Tibial nerve (tissue), 4 donors: ENCODE measurements at regions not wholly inside any gene's neighbourhood (a gene's known extent, or its start where the extent isn't known, plus 50 kb on each side); places are given as distances from the start of the nearest gene placed in this dataset.

Experiments
- DNase-seq, 2 donors: peaks; one replicate each; pipeline ENCODE4 v3.0.0-alpha.2; 2019; ENCODE audit warnings: low spot score in 2 of 2
- H3K27ac ChIP-seq, 4 donors: fragments of 200-600 bp; sonication (generic) in 3 of 4; one replicate each; pipeline ENCODE4 v1.5.1; 2017 to 2019; ENCODE audit warnings: mild to moderate bottlenecking in 1 of 4
- H3K27me3 ChIP-seq, 2 donors: fragments of 200-600 bp; sonication (generic) in 1 of 2; one replicate each; pipeline versions ENCODE4 v1.5.1 to v1.6.0; 2017 to 2019
- H3K36me3 ChIP-seq, 3 donors: fragments of 200-600 bp; sonication (generic); one replicate each; pipeline ENCODE4 v1.5.1; 2018 to 2019
- H3K4me1 ChIP-seq, 4 donors: fragments of 200-600 bp; sonication (generic) in 3 of 4; one replicate each; pipeline ENCODE4 v1.5.1; 2017 to 2019
- H3K4me3 ChIP-seq, 4 donors: fragments of 200-600 bp; sonication (generic) in 3 of 4; one replicate each; pipeline ENCODE4 v1.5.1; 2017 to 2019; ENCODE audit warnings: mild to moderate bottlenecking in 1 of 4, moderate library complexity in 1 of 4
- H3K9me3 ChIP-seq, 4 donors: fragments of 200-600 bp; sonication (generic) in 3 of 4; one replicate each; pipeline ENCODE4 v1.5.1; 2017 to 2019
- EP300 ChIP-seq, 2 donors: sonication (generic); formaldehyde crosslinking; IDR thresholded peaks; one replicate each; pipeline ENCODE4 v1.6.1; 2017; ENCODE audit warnings: antibody characterized with exemption in 2 of 2, mild to moderate bottlenecking in 1 of 2
- POLR2A ChIP-seq, 2 donors: fragments of 450-650 bp; IDR thresholded peaks; one replicate each; pipeline ENCODE4 v1.6.1; 2017; ENCODE audit warnings: antibody characterized with exemption in 2 of 2, mild to moderate bottlenecking in 2 of 2, moderate library complexity in 2 of 2
- WGBS, 2 donors: methylation state at CpG; one replicate each; pipeline ENCODE4 v1.1.5; 2018; 5-methylcytosine and 5-hydroxymethylcytosine counted together
- TF ChIP-seq, protein P1 (sequence below), 5 experiments: fragments of 200-600 bp in 3 of 5; fragments of 450-650 bp in 2 of 5; sonication (generic) in 3 of 5; IDR thresholded peaks; one replicate each; pipeline ENCODE4 v1.5.1; 2016 to 2019; ENCODE audit warnings: antibody characterized with exemption in 5 of 5, mild to moderate bottlenecking in 3 of 5, moderate library complexity in 2 of 5

DNA sequence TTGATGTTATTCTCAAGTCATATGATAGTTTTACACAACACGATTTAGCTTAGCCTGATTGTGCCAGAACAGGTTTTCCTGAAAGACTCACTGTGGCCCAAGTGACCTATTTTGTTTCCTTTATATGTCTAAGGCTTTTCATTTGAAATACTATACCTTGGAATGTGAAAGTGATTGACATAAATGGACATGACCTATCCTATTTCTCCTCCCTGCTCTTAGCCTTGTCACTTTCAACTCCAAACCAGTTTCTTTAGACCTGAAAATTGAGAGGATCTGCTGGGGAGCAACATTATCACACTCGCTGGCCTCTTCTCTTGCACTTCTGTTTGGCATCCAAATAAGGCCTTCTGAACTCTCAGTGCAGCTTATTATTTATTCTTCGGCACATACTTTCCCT is 496.8 kb downstream of the MAT2B start:
- no peaks in the 10 kb centered on the region for H3K36me3 ChIP-seq
- H3K4me1 ChIP-seq: no peaks in the 10 kb centered on the region
- WGBS, 2 donors: 71 to 75% methylated on average over 3 of the region's 3 CpGs
- H3K4me3 ChIP-seq: no peak overlapping the region
- H3K27me3 ChIP-seq: no peaks in the 10 kb centered on the region
- H3K27ac ChIP-seq: no peak overlapping the region
- TF ChIP-seq, protein P1, sequence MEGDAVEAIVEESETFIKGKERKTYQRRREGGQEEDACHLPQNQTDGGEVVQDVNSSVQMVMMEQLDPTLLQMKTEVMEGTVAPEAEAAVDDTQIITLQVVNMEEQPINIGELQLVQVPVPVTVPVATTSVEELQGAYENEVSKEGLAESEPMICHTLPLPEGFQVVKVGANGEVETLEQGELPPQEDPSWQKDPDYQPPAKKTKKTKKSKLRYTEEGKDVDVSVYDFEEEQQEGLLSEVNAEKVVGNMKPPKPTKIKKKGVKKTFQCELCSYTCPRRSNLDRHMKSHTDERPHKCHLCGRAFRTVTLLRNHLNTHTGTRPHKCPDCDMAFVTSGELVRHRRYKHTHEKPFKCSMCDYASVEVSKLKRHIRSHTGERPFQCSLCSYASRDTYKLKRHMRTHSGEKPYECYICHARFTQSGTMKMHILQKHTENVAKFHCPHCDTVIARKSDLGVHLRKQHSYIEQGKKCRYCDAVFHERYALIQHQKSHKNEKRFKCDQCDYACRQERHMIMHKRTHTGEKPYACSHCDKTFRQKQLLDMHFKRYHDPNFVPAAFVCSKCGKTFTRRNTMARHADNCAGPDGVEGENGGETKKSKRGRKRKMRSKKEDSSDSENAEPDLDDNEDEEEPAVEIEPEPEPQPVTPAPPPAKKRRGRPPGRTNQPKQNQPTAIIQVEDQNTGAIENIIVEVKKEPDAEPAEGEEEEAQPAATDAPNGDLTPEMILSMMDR (IDR thresholded peaks at IDR 0.05): no peak
- TF ChIP-seq POLR2A (IDR thresholded peaks at IDR 0.05) (no peak), EP300 (IDR thresholded peaks at IDR 0.05) (no peak)
- DNase-seq: no peak
- H3K9me3 ChIP-seq: no peaks in the 10 kb centered on the region

DNA sequence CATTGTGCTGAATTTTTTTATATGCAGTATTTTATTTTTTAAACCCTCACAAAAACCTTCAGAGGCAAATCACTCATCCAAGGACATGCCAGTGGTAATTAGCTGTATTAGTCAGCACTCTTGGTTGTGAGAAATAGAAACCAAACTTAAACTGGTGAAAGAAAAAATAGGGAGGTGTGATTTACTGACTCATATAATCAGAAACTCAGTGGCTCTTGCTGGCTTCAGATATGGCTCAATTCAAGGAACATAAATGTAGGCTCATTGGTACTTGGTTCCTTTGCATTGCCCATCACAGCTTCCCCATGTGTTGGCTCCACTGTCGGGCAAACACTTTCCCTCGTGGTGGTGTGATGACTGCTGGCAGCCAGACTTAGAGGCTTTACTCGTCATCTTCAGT is 497.2 kb downstream of the MAT2B start:
- no peaks in the 10 kb centered on the region for H3K27me3 ChIP-seq
- no peaks in the 10 kb centered on the region for H3K36me3 ChIP-seq
- no peaks in the 10 kb centered on the region for H3K4me1 ChIP-seq
- H3K9me3 ChIP-seq: no peaks in the 10 kb centered on the region
- no peak for DNase-seq
- no peak overlapping the region for H3K27ac ChIP-seq
- TF ChIP-seq, protein P1 (IDR thresholded peaks at IDR 0.05): no peak
- TF ChIP-seq EP300 (IDR thresholded peaks at IDR 0.05): no peak
- TF ChIP-seq POLR2A (IDR thresholded peaks at IDR 0.05): no peak
- 84 to 87% methylated on average over 3 of the region's 3 CpGs for WGBS, 2 donors
- no peak overlapping the region for H3K4me3 ChIP-seq

DNA sequence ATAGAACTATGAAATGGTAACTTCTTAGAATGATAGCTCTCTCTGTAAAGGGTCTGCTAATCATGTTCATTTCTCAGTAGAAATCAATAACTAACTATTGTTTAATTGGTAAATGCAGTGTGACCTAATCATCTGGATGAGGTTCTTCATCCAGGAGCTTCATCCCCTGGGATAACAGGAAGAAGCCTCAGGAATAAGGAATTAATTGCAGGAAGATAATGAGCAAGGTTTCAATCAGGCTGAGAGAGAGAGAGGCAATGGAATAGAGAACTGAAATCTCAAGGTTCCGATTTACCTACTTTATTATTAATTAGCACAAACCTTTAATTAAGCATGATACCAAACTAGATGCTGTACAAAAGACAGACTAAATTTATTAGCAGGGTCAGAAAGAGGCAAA is 499.7 kb downstream of the MAT2B start:
- WGBS, 2 donors: 90 to 91% methylated on average over 1 of the region's 1 CpG
- Histone ChIP-seq H3K4me1 (no peaks in the 10 kb centered on the region), H3K36me3 (no peaks in the 10 kb centered on the region), H3K27me3 (no peaks in the 10 kb centered on the region), H3K4me3 (no peak overlapping the region), H3K27ac (no peak overlapping the region), H3K9me3 (no peaks in the 10 kb centered on the region)
- TF ChIP-seq, protein P1 (IDR thresholded peaks at IDR 0.05): no peak
- TF ChIP-seq EP300 (IDR thresholded peaks at IDR 0.05) (no peak), POLR2A (IDR thresholded peaks at IDR 0.05) (no peak)
- no peak for DNase-seq

DNA sequence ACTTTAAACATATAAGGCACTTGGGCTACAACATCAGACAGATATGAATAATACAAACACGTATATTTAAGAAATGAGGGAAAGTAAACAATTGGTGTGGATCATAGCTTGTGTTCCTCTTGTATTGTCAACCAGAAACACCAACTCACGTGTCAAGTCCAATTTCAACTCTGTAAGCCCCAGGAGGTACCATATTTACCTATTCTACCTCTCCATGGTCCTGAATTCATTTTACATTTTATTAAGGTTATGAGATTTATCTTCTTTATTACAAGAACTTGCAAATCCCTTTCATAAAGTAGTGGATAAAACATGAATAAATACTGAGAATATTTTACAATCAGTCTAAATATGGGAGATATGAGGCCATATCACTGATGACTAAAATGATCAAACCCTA is 501.6 kb downstream of the MAT2B start:
- no peak overlapping the region for H3K27ac ChIP-seq
- 73 to 75% methylated on average over 2 of the region's 2 CpGs for WGBS, 2 donors
- no peak overlapping the region for H3K4me3 ChIP-seq
- TF ChIP-seq POLR2A (IDR thresholded peaks at IDR 0.05): no peak
- TF ChIP-seq, protein P1 (IDR thresholded peaks at IDR 0.05): no peak
- no peak for TF ChIP-seq EP300 (IDR thresholded peaks at IDR 0.05)
- no peaks in the 10 kb centered on the region for H3K4me1 ChIP-seq
- H3K36me3 ChIP-seq: no peaks in the 10 kb centered on the region
- H3K9me3 ChIP-seq: no peaks in the 10 kb centered on the region
- H3K27me3 ChIP-seq: no peaks in the 10 kb centered on the region
- no peak for DNase-seq

DNA sequence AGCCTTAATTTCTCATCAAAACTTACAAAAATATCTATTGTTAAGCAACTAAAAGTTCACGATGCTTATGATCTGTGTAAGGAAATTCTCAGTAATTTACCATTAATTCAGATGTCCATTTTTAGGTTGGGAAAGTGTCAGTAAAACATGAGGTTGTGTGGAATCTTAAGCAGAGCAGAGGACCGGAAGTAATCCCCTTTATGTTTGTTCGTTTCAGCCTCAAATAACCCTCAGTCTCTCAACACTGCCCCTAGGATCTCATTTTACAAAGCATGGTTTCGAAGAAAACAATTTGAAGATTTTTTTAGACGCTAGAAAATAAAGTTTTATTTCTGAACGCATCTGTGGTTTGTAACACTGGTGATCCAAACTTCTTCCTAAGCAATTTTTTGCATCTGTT is 504.2 kb downstream of the MAT2B start:
- Histone ChIP-seq H3K9me3 (no peaks in the 10 kb centered on the region), H3K4me1 (no peaks in the 10 kb centered on the region), H3K4me3 (no peak overlapping the region), H3K27ac (no peak overlapping the region), H3K36me3 (no peaks in the 10 kb centered on the region), H3K27me3 (no peaks in the 10 kb centered on the region)
- no peak for TF ChIP-seq POLR2A (IDR thresholded peaks at IDR 0.05)
- TF ChIP-seq EP300 (IDR thresholded peaks at IDR 0.05): no peak
- TF ChIP-seq, protein P1 (IDR thresholded peaks at IDR 0.05): no peak
- WGBS, 2 donors: 63 to 71% methylated on average over 6 of the region's 6 CpGs
- no peak for DNase-seq
